Raji (cell line): ENCODE measurements at regions not wholly inside any gene's neighbourhood (a gene's known extent, or its start where the extent isn't known, plus 50 kb on each side); places are given as distances from the start of the nearest gene placed in this dataset.

Source experiments
- POLR2A ChIP-seq: IDR thresholded peaks from 2 replicates; pipeline ENCODE4 v1.6.1; 2011; ENCODE audit warnings: low read depth, low read length, control low read depth; ENCODE audit not compliant: insufficient read depth

- TF ChIP-seq POLR2A = no peak
Observed at GRCh38 chr2:128562471-128563347, 244.0 kb upstream of the HS6ST1 start.

- TF ChIP-seq POLR2A = no peak
Observed at GRCh38 chr2:128563348-128563687, 244.7 kb upstream of the HS6ST1 start.

DNA sequence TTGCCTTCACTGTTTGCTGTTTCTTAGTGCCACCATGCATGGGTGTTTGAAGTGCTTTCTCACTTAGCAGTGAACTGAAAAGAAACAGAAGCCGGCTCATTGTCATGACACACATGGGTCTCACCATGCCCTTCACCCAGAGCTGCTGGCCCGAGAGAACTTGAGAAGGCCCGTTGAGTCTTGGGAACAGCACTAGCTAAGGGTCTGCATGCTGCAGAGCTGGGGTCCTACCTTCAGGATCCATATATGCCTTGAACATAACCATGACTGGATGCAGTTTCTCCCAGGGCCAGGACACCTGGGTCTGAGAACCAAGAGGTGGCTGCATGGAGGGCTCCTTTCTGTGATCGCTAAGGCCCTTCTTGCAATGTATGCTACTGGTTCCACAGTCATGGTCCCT lies 245.5 kb upstream of the HS6ST1 start:
- no peak for TF ChIP-seq POLR2A

DNA sequence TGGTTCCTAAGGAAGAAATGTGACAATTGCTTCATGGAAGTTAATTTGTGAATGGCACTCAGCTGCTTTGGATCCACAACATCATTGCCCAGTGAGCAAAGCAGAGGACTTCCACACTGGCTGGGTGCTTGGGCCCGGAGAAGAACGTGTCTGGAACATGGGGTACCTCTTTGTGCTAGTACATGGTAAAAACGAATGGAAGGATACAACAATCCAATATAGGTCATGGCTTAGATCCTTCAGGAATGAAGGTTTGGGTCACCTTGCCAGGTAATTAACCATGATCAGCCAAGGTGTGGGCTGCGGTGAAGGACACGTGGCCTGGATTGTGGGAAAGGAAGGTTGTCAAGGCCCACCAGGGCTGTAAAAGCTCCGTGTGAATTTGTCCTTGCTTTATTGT lies 245.9 kb upstream of the HS6ST1 start:
- TF ChIP-seq POLR2A = no peak

DNA sequence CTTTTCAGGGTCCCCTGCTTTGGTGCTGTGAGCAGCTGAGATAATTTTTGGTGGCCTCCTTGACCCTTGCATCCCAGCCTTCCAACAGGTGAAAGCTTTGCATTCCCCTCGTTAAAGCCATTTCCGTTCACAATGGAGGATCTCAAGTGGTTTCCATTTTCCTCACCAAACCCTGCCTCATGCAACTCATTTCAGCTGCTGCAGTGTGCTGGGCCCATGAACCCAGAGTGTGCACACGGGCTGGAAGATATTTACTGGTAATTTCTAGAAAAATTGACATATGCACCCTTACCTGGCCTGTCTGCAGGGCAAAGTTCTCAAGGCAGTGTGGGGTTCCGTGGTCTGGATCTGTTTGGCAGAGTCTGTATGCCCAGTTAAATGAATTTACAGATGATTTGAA lies 246.8 kb upstream of the HS6ST1 start:
- TF ChIP-seq POLR2A = no peak

DNA sequence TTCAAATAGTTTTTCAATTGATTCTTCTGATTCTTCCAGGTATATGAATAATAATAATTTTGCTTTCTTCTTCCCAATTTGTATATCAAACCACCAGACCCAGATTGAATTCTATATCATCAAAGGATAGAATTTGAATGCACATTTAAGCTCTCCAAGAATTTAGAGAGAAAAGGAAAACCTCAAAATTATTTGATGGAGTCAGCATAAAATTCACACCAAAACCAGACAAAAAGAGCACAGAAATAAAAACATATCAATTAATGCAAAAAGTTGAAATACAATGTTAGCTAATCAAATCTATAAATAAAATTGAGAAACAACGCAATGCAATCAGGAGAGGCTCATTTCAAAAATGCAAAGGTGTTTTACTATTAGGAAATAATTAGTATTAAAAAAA lies 248.0 kb upstream of the HS6ST1 start:
- TF ChIP-seq POLR2A = no peak

DNA sequence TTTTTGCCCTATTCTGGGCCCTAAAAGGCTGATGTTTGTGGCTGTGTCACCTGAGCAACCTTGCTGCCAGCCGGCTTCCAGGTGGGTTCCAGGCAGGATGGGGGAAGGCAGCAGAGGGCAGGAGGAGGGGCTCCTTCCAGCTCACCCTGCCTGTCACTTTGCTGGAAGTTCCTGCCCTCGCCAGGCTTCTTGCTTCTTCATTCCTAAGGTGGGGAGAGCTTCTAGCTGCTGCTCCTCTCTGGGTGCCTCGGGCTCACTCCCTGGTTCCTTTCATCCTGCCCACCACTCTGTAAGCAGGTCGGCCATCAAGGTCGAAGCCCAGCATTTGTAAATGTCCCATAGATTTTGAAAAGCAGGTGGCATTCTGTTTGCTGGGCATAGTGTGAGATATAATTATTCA lies 249.4 kb upstream of the HS6ST1 start:
- TF ChIP-seq POLR2A = no peak

GRCh38 chr2:128573116-128573515 lies 254.4 kb upstream of the HS6ST1 start:
- no peak for TF ChIP-seq POLR2A

GRCh38 chr2:128573531-128573930 lies 254.9 kb upstream of the HS6ST1 start:
- TF ChIP-seq POLR2A = no peak

- no peak for TF ChIP-seq POLR2A
Observed at GRCh38 chr2:128577141-128577930, 258.7 kb upstream of the HS6ST1 start.

- no peak for TF ChIP-seq POLR2A
Observed at GRCh38 chr2:128578406-128579390, 260.0 kb upstream of the HS6ST1 start.

GRCh38 chr2:128579825-128580224 lies 261.2 kb upstream of the HS6ST1 start:
- no peak for TF ChIP-seq POLR2A

DNA sequence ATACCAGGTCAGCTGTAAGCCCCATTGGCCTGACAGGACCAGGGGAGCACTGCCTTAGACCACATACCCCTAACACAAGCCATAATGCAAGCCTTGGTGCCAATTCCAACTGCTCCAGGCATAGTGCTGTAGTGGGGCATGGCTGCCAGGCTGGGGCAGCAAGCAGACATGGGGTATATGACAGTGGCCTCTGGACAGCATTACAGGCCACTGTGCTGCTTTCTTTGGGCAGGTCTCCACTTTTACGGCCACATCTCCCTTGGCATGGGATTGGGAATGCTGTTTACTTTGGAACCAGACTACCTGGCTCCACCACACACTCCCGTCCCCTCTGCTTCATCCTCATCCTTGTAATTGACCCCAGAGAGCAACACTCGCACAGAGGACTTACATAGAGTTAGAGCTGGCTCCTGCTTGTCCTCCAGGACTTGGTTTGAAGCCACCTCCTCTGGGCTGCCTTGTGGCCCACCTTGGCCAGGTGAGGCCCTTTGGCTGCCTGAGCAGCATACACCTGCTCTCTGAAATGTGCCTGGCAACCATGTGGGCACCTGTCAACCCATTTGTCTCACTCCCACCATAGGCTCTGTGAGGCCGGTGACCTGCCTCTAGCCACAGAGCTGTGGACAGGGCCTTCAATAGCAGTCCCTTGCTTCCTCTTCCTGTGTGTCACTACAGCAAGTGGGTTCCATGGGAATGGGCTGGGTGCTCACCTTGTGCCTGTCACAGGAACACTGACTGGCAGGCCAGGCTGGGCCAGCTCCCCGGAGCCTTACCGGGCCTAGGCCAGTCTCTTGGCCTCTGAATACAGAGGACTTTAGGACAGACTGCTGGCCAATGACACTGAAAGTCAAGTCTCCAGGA lies 262.6 kb upstream of the HS6ST1 start:
- TF ChIP-seq POLR2A = no peak

DNA sequence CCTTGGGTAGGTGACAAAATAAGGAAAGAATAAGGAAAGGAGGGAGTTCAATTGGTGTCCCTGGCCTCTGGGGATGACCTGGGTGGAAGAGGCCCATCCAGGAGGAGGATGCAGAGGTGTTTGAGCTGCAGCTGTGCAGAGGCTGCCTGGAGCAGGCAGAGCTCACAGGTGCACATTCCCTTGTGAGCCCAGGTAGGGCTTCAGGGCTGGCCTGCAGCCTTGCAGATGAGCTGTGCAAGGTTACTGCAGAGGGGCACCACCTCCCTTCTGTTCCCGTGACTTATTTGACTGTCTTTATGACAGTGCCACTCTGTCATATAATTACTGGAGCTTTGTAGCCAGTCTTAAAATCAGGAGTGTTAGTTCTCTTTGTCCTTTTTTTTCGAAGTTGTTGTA lies 263.2 kb upstream of the HS6ST1 start:
- TF ChIP-seq POLR2A = no peak
